Thoracic aorta (tissue), 2 donors: ENCODE measurements at regions not wholly inside any gene's neighbourhood (a gene's known extent, or its start where the extent isn't known, plus 50 kb on each side); places are given as distances from the start of the nearest gene placed in this dataset.

Experiments used
- ATAC-seq: fragments of 150-250 bp; one replicate; pipeline ENCODE4 v1.8.0; 2017; ENCODE audit warnings: low read depth; ENCODE audit not compliant: insufficient number of reproducible peaks, low FRiP score
- DNase-seq: peaks from one replicate; pipeline ENCODE4 v3.0.0-alpha.2; 2020; ENCODE audit warnings: low spot score
- H3K27ac ChIP-seq, 2 donors: fragments of 200-600 bp; sonication (generic); 1 replicate in 1 of 2; 2 replicates in 1 of 2; pipeline ENCODE4 v1.5.1; 2016; ENCODE audit warnings: mild to moderate bottlenecking in 2 of 2, moderate library complexity in 2 of 2
- H3K27me3 ChIP-seq: fragments of 200-600 bp; sonication (generic); replicated peaks from 2 replicates; pipeline ENCODE4 v1.6.0; 2016; ENCODE audit warnings: mild to moderate bottlenecking; ENCODE audit not compliant: insufficient read depth
- H3K36me3 ChIP-seq: fragments of 200-600 bp; sonication (generic); one replicate; pipeline ENCODE4 v1.5.1; 2016
- H3K4me1 ChIP-seq, 2 donors: fragments of 200-600 bp; sonication (generic); 1 replicate in 1 of 2; 2 replicates in 1 of 2; pipeline versions ENCODE4 v1.5.1 to v1.6.0; 2016; ENCODE audit warnings: low read depth in 2 of 2, mild to moderate bottlenecking in 1 of 2; ENCODE audit not compliant: control insufficient read depth in 1 of 2
- H3K4me3 ChIP-seq: fragments of 200-600 bp; sonication (generic); 2 replicates; pipeline ENCODE4 v1.5.1; 2016; ENCODE audit warnings: mild to moderate bottlenecking
- H3K9me3 ChIP-seq: fragments of 200-600 bp; sonication (generic); 2 replicates; pipeline ENCODE4 v1.5.1; 2016
- CTCF ChIP-seq: fragments of 200-600 bp; sonication (generic); IDR thresholded peaks from one replicate; pipeline ENCODE4 v1.5.1; 2019; ENCODE audit warnings: antibody characterized with exemption

- H3K4me1 ChIP-seq, result no peaks in the 10 kb centered on the region
- H3K27ac ChIP-seq, result no peak overlapping the region
- DNase-seq, result no peak
- H3K9me3 ChIP-seq, result peaks cover 2% of the 10 kb centered on the region
- no peaks in the 10 kb centered on the region for H3K36me3 ChIP-seq
- no peak overlapping the region for H3K4me3 ChIP-seq
- ATAC-seq, result no peak
- no peak for TF ChIP-seq CTCF
- no peaks in the 10 kb centered on the region for H3K27me3 ChIP-seq
Measured at GRCh38 chr1:30179942-30180543, 543.3 kb downstream of the MATN1 start.

DNA sequence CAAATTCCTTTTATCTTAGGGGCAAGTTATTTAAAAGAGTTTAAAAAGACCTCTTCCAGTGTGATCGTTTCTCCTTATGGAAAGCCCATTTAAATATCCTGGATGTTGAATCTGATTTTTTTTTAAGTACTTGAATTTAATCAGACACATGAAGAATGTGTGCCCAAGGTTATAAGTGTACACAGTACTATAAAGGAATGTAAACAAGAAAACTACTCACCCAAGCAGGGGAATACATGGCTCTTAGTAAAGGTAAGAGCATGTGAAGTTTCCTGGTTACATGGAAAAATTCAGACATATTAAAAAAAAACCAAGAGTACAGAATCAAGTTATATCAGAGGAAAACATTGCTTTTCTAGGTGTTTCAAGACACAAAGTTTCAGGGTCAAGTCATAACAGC is 546.9 kb downstream of the MATN1 start:
- no peak for ATAC-seq
- TF ChIP-seq CTCF, result no peak
- no peaks in the 10 kb centered on the region for H3K27me3 ChIP-seq
- no peak overlapping the region for H3K4me3 ChIP-seq
- no peaks in the 10 kb centered on the region for H3K4me1 ChIP-seq
- no peak for DNase-seq
- H3K27ac ChIP-seq, result no peak overlapping the region
- peaks cover 2% of the 10 kb centered on the region for H3K9me3 ChIP-seq
- no peaks in the 10 kb centered on the region for H3K36me3 ChIP-seq

DNA sequence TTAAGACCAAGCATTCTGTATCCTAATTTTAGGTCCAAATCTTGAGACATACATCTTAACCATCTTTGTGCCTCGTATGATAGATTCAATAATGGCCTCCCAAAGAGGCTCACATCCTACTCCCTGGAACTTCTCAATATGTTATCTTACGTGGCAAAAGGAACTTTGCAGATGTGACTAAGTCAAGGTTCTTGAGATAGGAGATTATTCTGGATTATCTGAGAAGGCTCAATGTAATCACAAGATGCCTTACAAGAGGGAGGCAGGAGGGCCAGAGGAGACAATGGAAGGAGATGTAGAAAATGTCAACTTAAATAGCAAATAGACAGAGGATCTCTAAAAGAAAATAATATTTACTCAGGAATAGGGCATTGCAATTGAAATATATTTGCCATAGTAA is 548.9 kb downstream of the MATN1 start:
- no peak for TF ChIP-seq CTCF
- H3K36me3 ChIP-seq, result no peaks in the 10 kb centered on the region
- no peak overlapping the region for H3K27ac ChIP-seq
- peaks cover 2% of the 10 kb centered on the region for H3K9me3 ChIP-seq
- H3K4me3 ChIP-seq, result no peak overlapping the region
- no peaks in the 10 kb centered on the region for H3K4me1 ChIP-seq
- no peaks in the 10 kb centered on the region for H3K27me3 ChIP-seq
- ATAC-seq, result no peak
- no peak for DNase-seq

- DNase-seq (no peak), ATAC-seq (no peak)
- Histone ChIP-seq H3K27ac (no peak overlapping the region), H3K9me3 (peaks cover 1% of the 10 kb centered on the region), H3K36me3 (no peaks in the 10 kb centered on the region), H3K4me1 (no peaks in the 10 kb centered on the region), H3K27me3 (no peaks in the 10 kb centered on the region), H3K4me3 (no peak overlapping the region)
- TF ChIP-seq CTCF, result no peak
Measured at GRCh38 chr1:30173560-30173959, 549.8 kb downstream of the MATN1 start.

DNA sequence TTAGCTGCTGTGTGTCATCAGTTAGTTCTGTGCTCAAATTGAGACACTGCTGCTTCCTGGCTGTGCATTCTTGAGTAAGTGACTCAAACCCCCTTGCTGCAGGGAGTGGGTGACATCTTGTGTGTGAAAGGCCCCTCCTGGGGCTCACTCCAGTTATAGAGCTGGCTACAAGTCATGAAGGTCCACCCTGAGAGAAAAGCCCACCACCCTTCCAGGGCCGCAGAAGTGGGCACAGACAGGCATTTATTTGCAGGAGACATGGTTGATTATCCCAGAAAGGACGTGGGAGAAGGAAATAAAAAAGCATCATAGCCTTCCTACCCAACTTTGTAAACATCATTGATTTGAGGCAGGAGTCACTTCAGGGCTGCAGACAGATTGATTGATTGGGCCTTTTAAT is 550.6 kb downstream of the MATN1 start:
- no peak overlapping the region for H3K4me3 ChIP-seq
- no peaks in the 10 kb centered on the region for H3K4me1 ChIP-seq
- no peaks in the 10 kb centered on the region for H3K27me3 ChIP-seq
- no peak overlapping the region for H3K27ac ChIP-seq
- no peaks in the 10 kb centered on the region for H3K36me3 ChIP-seq
- DNase-seq (no peak), ATAC-seq (no peak)
- no peak for TF ChIP-seq CTCF
- no peaks in the 10 kb centered on the region for H3K9me3 ChIP-seq
